ENCODE measurements at regions not wholly inside any gene's neighbourhood (a gene's known extent, or its start where the extent isn't known, plus 50 kb on each side); places are given as distances from the start of the nearest gene placed in this dataset.

DNA sequence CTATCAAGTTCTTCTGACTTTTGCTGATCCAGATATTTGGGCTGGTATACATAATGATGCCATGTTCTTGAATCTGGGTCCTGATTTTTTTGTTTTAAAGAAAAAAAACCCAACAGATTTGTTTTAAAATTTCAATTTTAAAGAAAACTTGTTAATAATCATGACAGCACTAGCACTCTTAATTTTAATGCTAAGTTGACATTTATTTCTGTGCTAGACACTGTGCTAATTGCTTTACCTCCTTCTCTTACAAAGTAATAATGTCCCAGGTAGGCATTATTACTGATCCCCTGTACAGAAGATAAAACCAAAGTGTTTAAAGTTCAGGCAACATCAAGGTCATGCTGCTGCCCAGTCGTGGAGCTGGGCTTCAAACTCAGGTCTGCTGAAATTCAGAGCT, 101.9 kb downstream of the ZNF608 start:
- DNase-seq (ENCODE audit: low spot score) = no peak

GRCh38 chr5:124644138-124644537, 102.3 kb downstream of the ZNF608 start:
- no peak for DNase-seq (ENCODE audit: low spot score)

DNA sequence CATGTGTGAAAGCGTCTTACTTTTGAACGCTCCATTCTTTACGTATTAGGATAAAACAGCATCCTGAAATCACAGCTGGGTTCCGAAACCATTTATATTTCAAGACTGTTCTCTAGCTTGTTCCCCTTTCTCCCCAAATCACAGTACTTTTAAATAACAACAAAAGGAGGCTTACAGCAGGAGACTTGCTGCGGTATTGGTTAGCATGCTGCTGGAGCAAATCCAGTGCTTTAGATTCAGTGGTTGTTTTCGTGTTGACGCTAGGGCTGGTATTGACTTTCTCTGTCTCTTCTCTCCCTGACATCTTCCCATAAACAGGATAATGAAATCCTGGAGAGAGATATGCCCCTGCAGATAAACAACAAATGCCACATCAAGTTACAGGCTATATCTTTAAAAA, 103.1 kb downstream of the ZNF608 start:
- DNase-seq (ENCODE audit: low spot score) = no peak

- DNase-seq (ENCODE audit: low spot score) = no peak
Observed at GRCh38 chr5:124642151-124642550, 104.3 kb downstream of the ZNF608 start.

DNA sequence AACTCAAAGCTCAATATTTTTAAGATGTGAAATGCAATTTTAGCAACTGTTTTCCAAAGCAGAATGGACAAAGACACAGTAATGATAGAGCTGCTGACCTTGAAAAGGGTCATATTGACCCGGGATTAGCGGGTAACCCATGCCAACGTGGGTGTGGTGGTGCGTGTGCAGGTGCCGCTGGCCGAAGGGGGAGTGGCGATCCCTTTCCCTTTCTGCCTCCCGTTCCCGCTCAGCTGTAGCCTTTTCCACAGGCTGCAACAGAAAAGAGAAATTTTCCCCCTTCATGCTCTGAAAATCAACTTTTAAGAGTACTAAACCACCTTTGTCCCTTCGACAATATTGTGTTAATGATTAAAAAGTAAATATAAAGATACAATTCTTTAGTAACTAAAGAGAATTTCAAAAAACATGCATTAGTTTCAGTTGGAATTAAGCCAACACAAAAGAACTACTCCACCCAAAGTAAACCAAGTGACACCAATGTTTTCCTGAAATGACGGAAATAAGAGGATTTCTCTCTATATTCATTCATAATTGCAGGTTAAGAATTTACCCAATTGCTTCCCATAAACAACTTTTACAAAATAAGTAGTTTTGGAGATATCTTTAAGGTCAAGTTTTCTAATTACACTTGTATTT, 105.2 kb downstream of the ZNF608 start:
- no peak for DNase-seq (ENCODE audit: low spot score)

GRCh38 chr5:124639095-124639665, 107.3 kb downstream of the ZNF608 start:
- DNase-seq (ENCODE audit: low spot score) = no peak

- no peak for DNase-seq (ENCODE audit: low spot score)
Observed at GRCh38 chr5:124637011-124637410, 109.4 kb downstream of the ZNF608 start.

- no peak for DNase-seq (ENCODE audit: low spot score)
Observed at GRCh38 chr5:124634741-124635323, 111.6 kb downstream of the ZNF608 start.

DNA sequence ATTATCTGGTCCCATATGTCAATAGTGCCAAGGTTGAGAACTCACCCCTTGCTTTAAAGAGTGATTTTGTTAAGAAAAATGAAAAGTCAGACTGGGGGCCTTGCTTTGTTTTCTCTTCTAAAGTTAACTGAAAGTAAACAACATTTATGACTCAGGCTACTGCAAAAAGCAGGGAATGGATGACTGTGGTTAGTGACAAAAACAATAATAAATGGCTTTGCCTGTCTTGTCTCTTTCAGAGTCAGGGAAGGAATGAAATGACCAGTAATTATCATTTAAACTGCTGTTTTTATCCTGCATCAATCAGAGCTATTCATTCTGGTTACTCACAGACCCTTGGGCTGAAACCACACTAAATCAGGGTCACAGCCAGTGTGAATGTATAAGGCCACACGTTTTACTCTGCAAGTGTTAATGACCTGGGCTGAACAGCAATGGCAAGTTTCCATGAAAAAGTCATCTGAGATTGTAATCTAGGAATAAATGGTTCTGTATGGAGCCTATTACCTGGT, 112.2 kb downstream of the ZNF608 start:
- no peak for DNase-seq (ENCODE audit: low spot score)

- no peak for DNase-seq (ENCODE audit: low spot score)
Observed at GRCh38 chr5:124633209-124633608, 113.2 kb downstream of the ZNF608 start.

GRCh38 chr5:124631874-124632550, 114.4 kb downstream of the ZNF608 start:
- DNase-seq (ENCODE audit: low spot score) = no peak

- DNase-seq (ENCODE audit: low spot score) = no peak
Observed at GRCh38 chr5:124630767-124631704, 115.4 kb downstream of the ZNF608 start.

DNA sequence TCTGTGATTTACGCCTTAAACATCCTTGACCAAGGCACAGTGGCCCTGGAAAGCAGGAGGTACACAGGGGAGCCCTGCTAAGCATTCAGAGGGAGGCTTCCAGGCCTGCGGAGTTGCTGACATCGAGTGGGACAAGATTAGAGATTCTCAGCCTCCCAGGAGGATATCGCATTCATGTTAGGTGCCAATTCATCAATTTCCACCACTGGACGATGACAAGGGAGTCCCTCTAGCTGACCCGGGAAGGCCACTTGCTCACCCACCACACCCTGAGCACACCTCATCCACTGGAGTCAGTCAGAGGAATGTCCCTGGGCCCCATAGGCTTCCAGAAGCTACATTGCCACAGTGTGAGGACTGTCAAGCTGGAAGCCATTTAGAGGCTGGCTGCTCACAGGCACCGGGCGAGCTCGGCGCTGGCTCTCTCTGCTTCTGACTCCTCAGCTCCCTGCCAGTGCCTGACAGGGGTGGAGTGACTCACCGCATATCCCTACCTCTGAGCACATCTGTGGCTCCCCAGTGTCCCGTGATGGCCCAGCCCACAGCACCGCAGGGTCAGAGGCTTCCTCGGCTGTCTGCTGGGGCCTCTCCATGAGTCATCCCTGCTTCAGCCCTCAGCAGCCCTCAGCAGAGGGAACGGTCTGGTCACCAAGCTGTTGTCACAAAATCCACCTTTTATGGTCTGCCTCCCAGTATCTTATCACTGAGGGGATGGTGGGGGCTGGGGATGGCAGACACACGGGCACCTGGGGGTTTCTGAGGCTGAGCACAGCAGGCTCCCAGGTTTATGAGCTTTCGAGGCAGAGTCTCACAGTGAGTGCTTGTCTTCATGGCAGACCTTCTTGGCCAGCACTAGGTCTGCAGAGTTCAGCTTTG, 117.5 kb downstream of the ZNF608 start:
- DNase-seq (ENCODE audit: low spot score) = no peak

DNA sequence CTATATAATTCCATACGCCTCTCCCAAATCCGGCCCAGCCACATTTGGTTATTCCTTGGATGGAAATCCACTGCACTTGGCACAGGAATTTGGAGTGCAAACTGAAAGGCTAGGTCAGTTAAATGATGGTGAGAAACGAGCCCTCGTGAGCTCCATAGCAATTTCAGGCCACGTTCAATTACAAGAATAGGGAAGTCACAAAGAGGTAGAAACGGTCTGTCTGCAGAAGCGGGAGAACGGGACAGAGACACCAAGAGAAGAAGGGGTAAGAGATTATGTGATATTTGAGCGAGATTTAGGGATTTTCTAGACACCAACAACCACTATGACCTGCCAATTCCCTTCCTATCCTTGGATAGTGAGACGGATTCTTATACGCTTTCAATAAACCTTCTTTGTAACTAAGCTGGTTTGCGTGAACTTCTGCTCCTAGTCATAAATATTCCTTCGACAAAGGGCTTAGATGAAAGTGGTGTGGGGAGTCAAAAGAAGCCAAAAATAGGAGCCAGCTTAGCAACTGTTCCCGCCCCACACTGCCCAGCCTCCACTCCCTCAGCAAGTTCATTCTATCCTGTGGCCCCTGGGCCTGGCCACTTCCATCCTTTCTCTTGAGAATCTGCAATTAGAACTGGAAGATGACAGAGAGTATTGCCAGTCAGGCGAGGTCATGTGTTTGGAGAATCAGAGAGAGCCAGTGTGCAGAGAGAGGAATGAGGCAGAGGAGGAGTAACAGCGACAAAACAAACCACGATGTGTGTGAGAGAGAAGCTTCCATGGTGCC, 118.4 kb downstream of the ZNF608 start:
- no peak for DNase-seq (ENCODE audit: low spot score)

DNA sequence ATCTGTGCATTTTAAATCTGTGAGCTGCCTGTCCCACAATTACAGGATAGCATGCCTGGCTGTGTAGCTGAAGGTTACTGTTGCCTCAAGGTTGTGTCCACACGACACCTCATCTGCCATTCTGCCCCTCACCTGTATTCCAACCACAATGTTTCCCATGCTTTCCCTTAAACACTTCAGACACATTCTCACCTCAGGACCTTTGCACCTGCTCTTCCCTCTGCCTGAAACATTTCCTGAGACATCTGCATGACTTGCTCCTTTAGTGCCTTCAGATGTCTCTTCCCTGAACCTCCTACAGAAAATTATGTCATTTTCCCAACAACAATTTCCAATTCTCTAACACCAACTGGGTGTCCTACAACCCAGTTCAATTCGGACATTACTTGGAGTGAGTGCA, 120.4 kb downstream of the ZNF608 start:
- DNase-seq (ENCODE audit: low spot score) = no peak

DNA sequence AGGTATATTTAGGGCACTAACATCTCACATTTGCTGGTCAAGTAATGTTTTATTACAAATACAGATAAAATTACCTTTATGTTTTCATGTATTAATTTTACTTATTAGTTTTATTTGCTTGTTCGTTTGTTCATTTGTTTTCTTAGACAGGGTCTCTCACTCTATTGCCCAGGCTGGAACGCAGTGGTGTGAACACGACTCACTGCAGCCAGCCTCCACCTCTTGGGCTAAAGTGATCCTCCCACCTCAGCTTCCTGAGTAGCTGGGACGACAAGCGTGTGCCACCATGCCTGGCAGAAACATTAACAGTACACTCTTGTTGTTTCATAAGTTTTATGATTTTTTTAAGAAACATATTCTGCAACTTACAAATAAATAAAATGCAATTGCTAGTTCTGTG, 123.2 kb downstream of the ZNF608 start:
- DNase-seq (ENCODE audit: low spot score) = no peak

DNA sequence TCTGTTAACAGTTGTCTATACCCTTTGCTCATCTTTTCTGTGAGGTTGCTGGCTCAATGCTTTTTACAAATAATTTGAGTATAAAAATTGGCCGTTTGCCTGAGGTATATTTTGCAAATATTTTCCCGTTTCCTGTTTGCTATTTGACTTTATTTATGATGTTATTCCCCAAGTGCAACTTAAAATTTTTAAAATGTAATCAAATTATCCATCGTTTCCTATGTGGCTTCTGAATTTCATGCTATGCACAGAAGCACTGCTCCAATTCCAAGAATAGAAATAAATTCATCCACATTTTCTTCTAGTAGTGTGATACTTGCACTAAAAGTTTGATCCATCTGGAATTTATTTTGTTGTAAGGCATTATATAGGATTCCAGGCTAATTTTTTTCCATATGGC, 123.6 kb downstream of the ZNF608 start:
- DNase-seq (ENCODE audit: low spot score) = no peak

DNA sequence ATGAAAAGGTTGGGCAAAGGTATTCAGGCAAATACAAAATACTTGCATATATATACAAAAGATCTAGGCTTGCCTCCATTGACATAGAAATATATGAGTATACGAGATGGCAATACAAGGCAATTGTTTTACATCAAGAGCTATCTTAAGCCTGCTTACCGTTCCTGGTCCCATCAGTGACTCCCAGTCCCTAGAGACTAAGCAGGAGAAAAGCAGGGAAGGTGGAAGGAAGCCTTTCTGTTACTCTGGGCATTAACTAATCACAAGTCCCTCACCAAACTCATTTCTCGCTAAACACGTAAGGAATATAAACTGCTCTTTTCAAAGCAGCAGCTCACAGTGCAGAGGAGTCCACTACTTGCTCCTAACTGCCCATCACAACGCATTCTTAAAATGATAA, 125.2 kb downstream of the ZNF608 start:
- DNase-seq (ENCODE audit: low spot score) = no peak

DNA sequence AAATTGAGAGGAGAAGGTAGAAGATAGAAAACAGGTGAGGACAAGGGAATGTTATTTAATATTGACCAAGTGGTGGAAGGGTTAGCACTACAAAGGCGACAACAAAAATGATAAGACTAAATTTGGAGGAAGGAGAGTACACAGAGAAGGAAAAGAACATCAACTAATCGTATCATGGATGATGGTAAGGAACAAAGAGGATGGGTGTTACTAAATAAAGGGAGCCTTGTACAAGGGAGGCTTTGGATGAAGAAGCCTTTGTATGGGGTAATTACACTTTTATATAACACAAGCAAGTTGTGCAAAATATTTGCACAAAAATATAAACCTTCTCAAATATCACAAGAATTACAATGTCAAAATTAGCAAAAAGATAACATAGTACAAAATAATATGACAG, 125.7 kb downstream of the ZNF608 start:
- no peak for DNase-seq (ENCODE audit: low spot score)

DNA sequence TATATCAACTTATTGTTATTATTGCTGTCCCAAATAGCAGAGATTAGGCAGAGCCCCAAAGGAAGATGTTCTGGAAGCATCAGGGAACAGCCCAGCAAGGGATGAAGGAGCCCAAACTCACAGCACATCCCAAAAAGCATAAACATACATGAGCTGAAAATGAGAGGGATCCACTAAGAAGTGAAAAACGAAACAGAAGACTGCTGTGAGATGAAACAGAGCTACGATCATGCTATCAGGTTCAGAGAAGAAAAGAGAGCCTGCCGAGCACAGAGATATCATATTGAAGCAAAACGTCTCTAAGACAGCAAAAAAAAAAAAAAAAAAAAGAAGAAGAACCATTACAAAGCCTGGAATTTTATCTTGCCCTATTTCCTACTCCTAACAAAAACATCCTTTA, 127.3 kb downstream of the ZNF608 start:
- DNase-seq (ENCODE audit: low spot score) = no peak

All from CD4-positive, alpha-beta T cell treated with Interleukin-2 at 100 ng/mL for 4 hours (primary cell).